Heart right ventricle (tissue), 16 donors: ENCODE measurements at regions not wholly inside any gene's neighbourhood (a gene's known extent, or its start where the extent isn't known, plus 50 kb on each side); places are given as distances from the start of the nearest gene placed in this dataset.
"Not testable (repeated sequence)": the region's sequence is repeated elsewhere in the genome, so short reads cannot be mapped to it uniquely, and the experiment has no call there.

ENCODE experiments used
- ATAC-seq, 8 donors: fragments of 200-7000 bp; cut with Tn5 transposase; one replicate each; pipeline ENCODE4 v1.9.1; 2020; ENCODE audit warnings: mild to moderate bottlenecking in 8 of 8, moderate library complexity in 8 of 8, moderate number of reproducible peaks in 1 of 8
- DNase-seq, 2 donors: peaks; one replicate each; pipeline ENCODE4 v3.0.0-alpha.2; 2020
- H3K27ac ChIP-seq, 10 donors: fragments of 200-600 bp; sonication (generic) in 2 of 10; one replicate each; pipeline versions ENCODE4 v1.5.0 to v1.8.0; 2020 to 2022; ENCODE audit warnings: mild to moderate bottlenecking in 3 of 10
- H3K27me3 ChIP-seq, 7 donors: fragments of 200-600 bp; one replicate each; pipeline ENCODE4 v1.8.0; 2021 to 2022; ENCODE audit warnings: mild to moderate bottlenecking in 2 of 7
- H3K36me3 ChIP-seq, 9 donors: fragments of 200-600 bp; sonication (generic) in 1 of 9; one replicate each; pipeline versions ENCODE4 v1.5.0 to v1.8.0; 2020 to 2022; ENCODE audit warnings: mild to moderate bottlenecking in 2 of 9
- H3K4me1 ChIP-seq, 9 donors: fragments of 200-600 bp; sonication (generic) in 1 of 9; one replicate each; pipeline versions ENCODE4 v1.5.0 to v1.8.0; 2020 to 2022; ENCODE audit warnings: mild to moderate bottlenecking in 4 of 9
- H3K4me3 ChIP-seq, 10 donors: fragments of 200-600 bp; sonication (generic) in 2 of 10; one replicate each; pipeline versions ENCODE4 v1.5.0 to v1.8.0; 2020 to 2022; ENCODE audit warnings: mild to moderate bottlenecking in 7 of 10, moderate library complexity in 2 of 10
- H3K9me3 ChIP-seq, 11 donors: fragments of 200-600 bp in 10 of 11; sonication (generic) in 2 of 11; one replicate each; pipeline versions ENCODE4 v1.5.0 to v1.8.0; 2013 to 2022; ENCODE audit warnings: mild to moderate bottlenecking in 2 of 11, control low read depth in 1 of 11, moderate library complexity in 1 of 11
- CTCF ChIP-seq, 9 donors: fragments of 200-600 bp; sonication (generic) in 2 of 9; IDR thresholded peaks; one replicate each; pipeline versions ENCODE4 v1.5.0 to v1.8.0; 2021 to 2022; ENCODE audit warnings: antibody characterized with exemption in 9 of 9, mild to moderate bottlenecking in 5 of 9, moderate library complexity in 1 of 9
- WGBS, 2 donors: extraction: QIAGEN DNeasy Blood & Tissue Kit; methylation state at CpG; one replicate each; pipeline ENCODE4 v1.1.7; 2013; ENCODE audit warnings: inconsistent platforms in 1 of 2; 5-methylcytosine and 5-hydroxymethylcytosine counted together
- intact Hi-C, 10 donors: fragments of 100-400 bp; cut with DNase I; formaldehyde crosslinking; loops; one replicate each; pipeline versions ENCODE4 v1.11.1 to v1.14.2; 2022
- donor health status: Arrhythmogenic right ventricular cardiomyopathy.
- donor health status: ischemic (EF 13 %, LVEDD 7.1; RV severe dilation, severe dysfunction).
- donor health status: healthy with polysubstance abuse.
- donor health status: DM: no; HTN: yes; CAD: no.
- donor health status: DM: no; HTN: no; CAD: no.
- donor health status: ischemic (EF 25% LVEDD 6.9; RV normal size, moderate dysfunction).
- donor health status: ischemic (EF 25% LVEDD 5.7; RV mildly dilated, moderate dysfunction).
- donor health status: healthy.
- donor health status: DM: yes; HTN: yes; CAD: no.
- donor health status: Ischemic cardiomyopathy.
- donor health status: ischemic (EF 35%, LVEDD 5.7; RV mildly dilated, moderate dysfunction).
- donor health status: nonischemic (EF 11% LVEDD 7.7; RV severe dilation, severe dysfunction).
- donor health status: DM: yes; HTN: yes; CAD: no.
- donor health status: PGD.
- donor health status: ischemic (EF 29% LVEDD 5.4; RV normal size, mild dysfunction).
- donor health status: nonischemic (EF 23%, LVEDD 6.1; RV moderate dilation, normal function).

- H3K27ac ChIP-seq: peak overlapping the region in 5 of 10 donors; percentile 27 to 88 (median 41)
- H3K9me3 ChIP-seq, H3K27me3 ChIP-seq, intact Hi-C loops, H3K36me3 ChIP-seq, H3K4me1 ChIP-seq, H3K4me3 ChIP-seq: not testable (repeated sequence)
- peak in 1 of 2 donors; percentile 4 for DNase-seq
- peak; percentile 76 to 89 (median 81) for ATAC-seq
- TF ChIP-seq CTCF (IDR thresholded peaks at IDR 0.05): peak in 2 of 9 donors; percentile 15 to 20
- WGBS, 2 donors: 22 to 38% methylated on average over 1 of the region's 7 CpGs
Observed at GRCh38 chr1:206380791-206381610, 89.3 kb upstream of the IKBKE start.

- H3K36me3 ChIP-seq, intact Hi-C loops, H3K9me3 ChIP-seq, H3K27me3 ChIP-seq, H3K4me1 ChIP-seq, H3K4me3 ChIP-seq: not testable (repeated sequence)
- 52 to 64% methylated on average over 4 of the region's 11 CpGs for WGBS, 2 donors
- peak overlapping the region in 1 of 10 donors; percentile 2 for H3K27ac ChIP-seq
- TF ChIP-seq CTCF (IDR thresholded peaks at IDR 0.05): peak in 8 of 9 donors; percentile 12 to 50 (median 39)
- peak in 1 of 2 donors; percentile 60 for DNase-seq
- peak; percentile 40 to 72 (median 58) for ATAC-seq
Observed at GRCh38 chr1:206384029-206384807, 86.1 kb upstream of the IKBKE start.

GRCh38 chr1:206384891-206385290 lies 85.4 kb upstream of the IKBKE start:
- WGBS, 2 donors: 80 to 85% methylated on average over 1 of the region's 1 CpG
- H3K4me1 ChIP-seq, DNase-seq, intact Hi-C loops, H3K36me3 ChIP-seq, H3K27ac ChIP-seq, H3K9me3 ChIP-seq, ATAC-seq, H3K27me3 ChIP-seq, H3K4me3 ChIP-seq: not testable (repeated sequence)

GRCh38 chr1:206387631-206388030 lies 82.6 kb upstream of the IKBKE start:
- DNase-seq, H3K4me3 ChIP-seq, H3K36me3 ChIP-seq, intact Hi-C loops, H3K27me3 ChIP-seq, H3K4me1 ChIP-seq, H3K27ac ChIP-seq, H3K9me3 ChIP-seq: not testable (repeated sequence)
- no CpG with 5 or more reads among the region's 5 CpGs for WGBS, 2 donors
- peak in 7 of 8 donors; percentile 39 to 65 (median 54) for ATAC-seq

- WGBS, 2 donors: 88 to 100% methylated on average over 1 of the region's 2 CpGs
- H3K4me3 ChIP-seq, H3K27ac ChIP-seq, H3K36me3 ChIP-seq, DNase-seq, ATAC-seq, H3K4me1 ChIP-seq, H3K9me3 ChIP-seq, H3K27me3 ChIP-seq, intact Hi-C loops: not testable (repeated sequence)
Observed at GRCh38 chr1:206391903-206392302, 78.4 kb upstream of the IKBKE start.

GRCh38 chr1:206397501-206397900 lies 72.8 kb upstream of the IKBKE start:
- H3K27me3 ChIP-seq, intact Hi-C loops, H3K9me3 ChIP-seq, H3K36me3 ChIP-seq, H3K4me3 ChIP-seq, ATAC-seq, DNase-seq, H3K4me1 ChIP-seq, H3K27ac ChIP-seq: not testable (repeated sequence)
- 64 to 83% methylated on average over 2 to 3 of the region's 6 CpGs for WGBS, 2 donors

GRCh38 chr1:206398261-206398660 lies 72.0 kb upstream of the IKBKE start:
- 95 to 97% methylated on average over 2 of the region's 3 CpGs for WGBS, 2 donors
- H3K4me1 ChIP-seq, H3K27ac ChIP-seq, H3K27me3 ChIP-seq, H3K4me3 ChIP-seq, DNase-seq, ATAC-seq, H3K9me3 ChIP-seq, intact Hi-C loops, H3K36me3 ChIP-seq: not testable (repeated sequence)

- DNase-seq: peak in 1 of 2 donors; percentile 21
- H3K4me1 ChIP-seq, H3K27me3 ChIP-seq, H3K4me3 ChIP-seq, H3K36me3 ChIP-seq, H3K9me3 ChIP-seq, intact Hi-C loops: not testable (repeated sequence)
- WGBS, 2 donors: 0% methylated on average over 1 to 2 of the region's 5 CpGs
- ATAC-seq: peak; percentile 89 to 95 (median 92)
- peak overlapping the region in 2 of 10 donors; percentile 29 to 51 for H3K27ac ChIP-seq
Observed at GRCh38 chr1:206403612-206404307, 66.5 kb upstream of the IKBKE start.
